GM20000 (cell line): ENCODE measurements at regions not wholly inside any gene's neighbourhood (a gene's known extent, or its start where the extent isn't known, plus 50 kb on each side); places are given as distances from the start of the nearest gene placed in this dataset.
"Not testable (repeated sequence)": the region's sequence is repeated elsewhere in the genome, so short reads cannot be mapped to it uniquely, and the experiment has no call there.

Experiments used
- DNase-seq: peaks from one replicate; pipeline ENCODE4 v3.0.0; 2012; ENCODE audit warnings: low spot score
- CTCF ChIP-seq: IDR thresholded peaks from 2 replicates; pipeline ENCODE4 v1.5.1; 2012; ENCODE audit warnings: mild to moderate bottlenecking, control low read depth; ENCODE audit errors: extremely low read depth, missing control alignments

- DNase-seq = no peak
- no peak for TF ChIP-seq CTCF
Observed at GRCh38 chr3:4907050-4907449, 72.2 kb upstream of the BHLHE40 start.

GRCh38 chr3:4907643-4908432, 71.4 kb upstream of the BHLHE40 start:
- TF ChIP-seq CTCF = no peak
- DNase-seq = peak; percentile 39

- no peak for DNase-seq
- TF ChIP-seq CTCF = no peak
Observed at GRCh38 chr3:4908433-4909156, 70.6 kb upstream of the BHLHE40 start.

GRCh38 chr3:4914464-4914863, 64.8 kb upstream of the BHLHE40 start:
- no peak for DNase-seq
- TF ChIP-seq CTCF = no peak

- not testable (repeated sequence) for DNase-seq
Observed at GRCh38 chr3:4921589-4921988, 57.6 kb upstream of the BHLHE40 start.

GRCh38 chr3:4926892-4927291, 52.3 kb upstream of the BHLHE40 start:
- TF ChIP-seq CTCF = no peak
- no peak for DNase-seq

GRCh38 chr3:4928277-4928789, 50.9 kb upstream of the BHLHE40 start:
- no peak for TF ChIP-seq CTCF
- no peak for DNase-seq
